ENCODE measurements at regions not wholly inside any gene's neighbourhood (a gene's known extent, or its start where the extent isn't known, plus 50 kb on each side); places are given as distances from the start of the nearest gene placed in this dataset.

DNA sequence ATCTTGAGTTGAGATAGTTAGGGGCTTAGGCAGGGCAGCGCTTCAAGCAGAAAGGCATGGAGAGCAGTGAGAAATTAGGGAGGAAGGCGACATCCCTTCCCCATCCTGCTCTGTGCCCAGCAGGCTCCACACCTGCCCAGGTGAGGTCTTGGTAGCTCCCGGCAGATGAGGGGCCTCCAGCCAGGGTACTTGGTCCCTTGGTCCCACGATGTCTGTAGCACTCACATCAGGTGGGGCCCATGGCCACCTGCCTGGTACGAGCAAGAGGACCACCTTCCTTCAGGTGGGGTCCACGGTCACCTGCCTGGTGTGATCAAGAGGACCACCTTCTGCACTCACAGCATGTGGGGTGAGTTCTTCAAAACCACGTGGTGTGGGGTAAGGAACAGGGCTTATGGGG is 91.2 kb downstream of the GALR1 start:
- CTCF ChIA-PET: no interaction called here
- TF ChIP-seq, protein P1, sequence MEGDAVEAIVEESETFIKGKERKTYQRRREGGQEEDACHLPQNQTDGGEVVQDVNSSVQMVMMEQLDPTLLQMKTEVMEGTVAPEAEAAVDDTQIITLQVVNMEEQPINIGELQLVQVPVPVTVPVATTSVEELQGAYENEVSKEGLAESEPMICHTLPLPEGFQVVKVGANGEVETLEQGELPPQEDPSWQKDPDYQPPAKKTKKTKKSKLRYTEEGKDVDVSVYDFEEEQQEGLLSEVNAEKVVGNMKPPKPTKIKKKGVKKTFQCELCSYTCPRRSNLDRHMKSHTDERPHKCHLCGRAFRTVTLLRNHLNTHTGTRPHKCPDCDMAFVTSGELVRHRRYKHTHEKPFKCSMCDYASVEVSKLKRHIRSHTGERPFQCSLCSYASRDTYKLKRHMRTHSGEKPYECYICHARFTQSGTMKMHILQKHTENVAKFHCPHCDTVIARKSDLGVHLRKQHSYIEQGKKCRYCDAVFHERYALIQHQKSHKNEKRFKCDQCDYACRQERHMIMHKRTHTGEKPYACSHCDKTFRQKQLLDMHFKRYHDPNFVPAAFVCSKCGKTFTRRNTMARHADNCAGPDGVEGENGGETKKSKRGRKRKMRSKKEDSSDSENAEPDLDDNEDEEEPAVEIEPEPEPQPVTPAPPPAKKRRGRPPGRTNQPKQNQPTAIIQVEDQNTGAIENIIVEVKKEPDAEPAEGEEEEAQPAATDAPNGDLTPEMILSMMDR (IDR thresholded peaks at IDR 0.05; ENCODE audit: insufficient read depth, low read depth, low read length): no peak

DNA sequence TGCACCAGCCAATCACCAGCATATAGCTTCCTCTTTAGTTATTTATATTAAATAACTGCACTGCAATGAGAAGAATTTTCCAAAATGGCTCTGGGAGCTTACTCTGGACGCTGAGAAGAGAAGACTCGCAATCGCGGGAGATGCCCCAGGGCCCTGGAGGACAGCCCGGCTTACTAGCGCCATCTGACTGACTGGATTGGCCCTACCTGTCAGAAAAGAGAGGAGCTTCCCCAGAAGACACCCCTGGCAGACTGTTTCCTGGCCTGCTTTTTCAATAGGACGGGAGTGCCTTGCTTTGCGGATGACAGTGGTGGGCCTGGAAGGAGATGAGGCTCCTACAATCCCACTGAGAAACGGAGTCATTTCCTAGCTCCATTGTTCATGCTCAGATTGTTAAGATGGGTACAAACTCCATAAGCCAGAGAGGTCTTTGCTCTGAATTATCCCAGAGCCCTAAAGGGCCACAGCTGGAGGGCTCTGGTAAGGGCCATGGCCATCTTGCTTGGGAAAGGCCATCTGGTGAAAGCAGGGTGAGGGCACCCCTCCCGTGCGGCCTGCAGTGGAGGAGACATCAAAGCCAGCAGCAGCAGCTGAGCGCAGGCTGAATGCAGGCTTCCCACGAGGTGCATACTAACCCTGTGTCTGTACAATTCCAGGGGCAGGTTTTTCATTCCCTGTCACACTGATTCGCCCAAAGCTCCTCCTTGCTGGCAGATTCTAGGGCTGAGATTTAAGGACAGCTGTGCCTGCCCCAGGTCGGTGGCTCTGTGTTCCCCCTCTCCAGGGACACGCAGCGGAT is 92.1 kb downstream of the GALR1 start:
- Histone ChIP-seq H3K27me3 (ENCODE audit: control insufficient read depth, insufficient read depth, low read length) (no peaks in the 10 kb centered on the region), H3K36me3 (ENCODE audit: control insufficient read depth, insufficient read depth, low read length) (no peaks in the 10 kb centered on the region), H3K4me3 (ENCODE audit: low read depth, low read length) (no peak overlapping the region)
- POLR2A ChIA-PET: no interaction called here
- CTCF ChIA-PET: no interaction called here
- TF ChIP-seq, protein P1 (IDR thresholded peaks at IDR 0.05; ENCODE audit: insufficient read depth, low read depth, low read length): no peak
- no peak for DNase-seq (ENCODE audit: low read depth)

More for the DNA sequence above, 91.2 kb downstream of the GALR1 start:
- Histone ChIP-seq H3K4me3 (ENCODE audit: low read depth, low read length) (no peak overlapping the region), H3K27me3 (ENCODE audit: control insufficient read depth, insufficient read depth, low read length) (no peaks in the 10 kb centered on the region), H3K36me3 (ENCODE audit: control insufficient read depth, insufficient read depth, low read length) (no peaks in the 10 kb centered on the region)
- no peak for DNase-seq (ENCODE audit: low read depth)
- POLR2A ChIA-PET: no interaction called here

DNA sequence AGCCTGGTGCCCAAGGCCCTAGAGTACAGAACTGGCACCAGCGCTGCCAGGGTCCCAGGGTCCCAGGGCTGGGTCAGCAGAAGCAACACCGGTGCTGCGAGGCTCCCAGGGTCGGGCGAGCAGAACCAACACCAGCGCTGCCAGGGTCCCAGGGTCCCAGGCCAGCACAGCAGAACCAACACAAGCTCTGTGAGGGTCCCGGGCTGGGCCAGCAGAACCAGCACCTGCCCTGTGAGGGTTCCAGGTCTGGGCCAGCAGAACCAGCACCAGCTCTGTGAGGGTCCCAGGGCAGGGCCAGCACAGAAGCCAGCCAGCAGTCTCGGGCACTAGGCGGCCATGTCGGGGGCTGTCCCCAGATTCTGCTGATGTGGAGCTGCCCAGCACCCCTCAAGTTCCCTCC is 93.1 kb downstream of the GALR1 start:
- no peak for DNase-seq (ENCODE audit: low read depth)

DNA sequence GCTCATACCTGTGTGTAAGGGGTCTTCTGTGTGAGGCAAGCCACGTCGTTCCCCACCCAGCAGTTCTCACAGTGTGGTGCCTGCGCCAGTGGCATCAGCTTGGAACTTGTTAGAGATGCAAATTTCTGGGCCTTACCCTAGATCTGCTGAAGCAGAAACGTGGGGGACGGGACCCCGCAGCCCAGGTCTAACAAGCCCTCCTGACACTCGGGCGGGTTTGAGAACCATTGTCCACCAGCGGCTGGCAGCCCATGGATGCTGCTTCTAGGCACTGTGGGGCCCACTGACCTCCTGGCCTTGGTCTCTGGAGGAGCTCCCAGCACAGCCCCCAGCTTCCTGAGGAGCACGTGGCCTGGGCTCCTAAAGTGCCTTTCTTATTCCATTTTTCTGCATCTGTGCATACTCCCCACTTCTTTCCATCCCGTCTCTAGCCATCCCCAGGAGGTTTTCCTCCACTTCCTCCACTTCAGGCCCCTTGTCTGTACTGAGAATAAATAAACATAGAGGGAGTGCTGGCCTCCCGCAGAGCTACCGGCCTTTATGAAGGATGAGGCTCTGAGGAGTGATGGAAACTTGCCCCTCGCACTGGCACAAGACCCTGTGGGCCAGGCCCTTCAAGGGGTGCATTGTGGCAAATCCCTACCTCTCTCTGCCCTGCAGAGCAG is 94.3 kb downstream of the GALR1 start:
- TF ChIP-seq, protein P1 (IDR thresholded peaks at IDR 0.05; ENCODE audit: insufficient read depth, low read depth, low read length): no peak
- ChIA-PET CTCF (no interaction called here), POLR2A (no interaction called here)
- Histone ChIP-seq H3K4me3 (ENCODE audit: low read depth, low read length) (no peak overlapping the region), H3K27me3 (ENCODE audit: control insufficient read depth, insufficient read depth, low read length) (no peaks in the 10 kb centered on the region), H3K36me3 (ENCODE audit: control insufficient read depth, insufficient read depth, low read length) (no peaks in the 10 kb centered on the region)
- no peak for DNase-seq (ENCODE audit: low read depth)

More for the DNA sequence above, 93.1 kb downstream of the GALR1 start:
- H3K27me3 ChIP-seq (ENCODE audit: control insufficient read depth, insufficient read depth, low read length): no peaks in the 10 kb centered on the region
- H3K36me3 ChIP-seq (ENCODE audit: control insufficient read depth, insufficient read depth, low read length): no peaks in the 10 kb centered on the region
- no peak overlapping the region for H3K4me3 ChIP-seq (ENCODE audit: low read depth, low read length)
- POLR2A ChIA-PET: no interaction called here
- CTCF ChIA-PET: interaction anchor here (0.5 kb wide), 1 partner anchor 342 kb away, joined by 3 read pairs; no protein-coding TSS in a partner anchor
- TF ChIP-seq, protein P1 (IDR thresholded peaks at IDR 0.05; ENCODE audit: insufficient read depth, low read depth, low read length): no peak

DNA sequence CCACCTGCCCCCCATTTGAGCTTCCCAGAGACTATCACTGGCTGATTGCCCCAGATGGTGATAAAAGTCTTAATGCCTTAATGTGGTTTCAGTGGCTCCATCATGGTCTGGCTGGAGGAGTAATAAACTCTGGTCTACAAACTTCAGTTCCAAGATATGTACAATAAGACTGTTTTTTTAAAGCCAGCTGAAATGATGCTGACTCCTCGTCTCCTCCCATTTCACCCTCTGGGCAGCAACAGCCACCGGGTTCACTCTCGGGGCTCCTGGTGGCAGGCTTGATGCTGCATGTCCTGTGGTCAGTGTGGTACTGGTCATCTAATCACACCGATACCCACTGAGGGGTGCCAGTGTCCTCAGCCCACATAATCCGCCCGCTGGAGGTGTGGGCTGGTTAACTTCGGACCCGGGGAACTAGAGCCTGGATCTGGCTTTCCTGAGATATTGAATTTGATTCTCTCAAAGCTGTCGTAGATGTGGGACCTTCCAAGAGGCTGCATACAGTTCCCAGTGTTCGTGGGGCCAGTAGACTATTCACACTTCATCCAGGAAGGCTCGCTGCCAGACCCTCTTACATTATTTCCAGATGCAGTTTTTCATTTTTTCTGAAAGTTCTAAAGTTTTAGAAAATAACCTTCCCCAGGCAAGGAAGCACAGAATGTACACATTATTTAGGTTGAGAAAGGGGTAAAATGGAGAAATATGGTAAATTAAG is 95.3 kb downstream of the GALR1 start:
- Histone ChIP-seq H3K36me3 (ENCODE audit: control insufficient read depth, insufficient read depth, low read length) (no peaks in the 10 kb centered on the region), H3K4me3 (ENCODE audit: low read depth, low read length) (no peak overlapping the region), H3K27me3 (ENCODE audit: control insufficient read depth, insufficient read depth, low read length) (no peaks in the 10 kb centered on the region)
- ChIA-PET CTCF (no interaction called here), POLR2A (no interaction called here)
- TF ChIP-seq, protein P1 (IDR thresholded peaks at IDR 0.05; ENCODE audit: insufficient read depth, low read depth, low read length): no peak
- DNase-seq (ENCODE audit: low read depth): no peak
